ENCODE measurements at regions not wholly inside any gene's neighbourhood (a gene's known extent, or its start where the extent isn't known, plus 50 kb on each side); places are given as distances from the start of the nearest gene placed in this dataset.

DNA sequence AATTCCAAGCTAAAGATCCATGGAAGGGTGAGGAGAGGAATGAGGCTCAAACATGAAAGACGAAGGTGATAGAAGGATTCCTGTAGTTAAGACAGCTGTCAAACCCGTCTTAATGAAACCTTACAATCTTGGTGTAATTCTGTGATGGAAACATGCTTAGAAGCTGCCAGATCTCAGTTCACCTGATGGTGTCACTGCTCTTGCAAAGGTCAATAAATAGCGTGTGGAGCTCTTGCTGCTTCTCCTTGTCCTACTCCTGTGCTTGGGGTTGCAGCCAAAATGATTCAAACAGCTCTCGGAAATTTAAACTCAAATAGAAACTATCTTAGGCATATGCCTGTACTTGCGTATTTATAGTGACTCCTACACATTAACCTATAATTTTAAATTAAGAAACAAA, 1705.0 kb downstream of the OLFM4 start:
- no peak for TF ChIP-seq CTCF (IDR thresholded peaks at IDR 0.05; ENCODE audit: low read depth, low read length, poor library complexity, severe bottlenecking)
- no peak for TF ChIP-seq EZH2phosphoT487 (IDR thresholded peaks at IDR 0.05; ENCODE audit: borderline replicate concordance, low read length)
